SK-N-SH (cell line): ENCODE measurements at regions not wholly inside any gene's neighbourhood (a gene's known extent, or its start where the extent isn't known, plus 50 kb on each side); places are given as distances from the start of the nearest gene placed in this dataset.

Experiments used
- CTCF ChIA-PET: fragments of 300-600, 350-600 bp; formaldehyde crosslinking; extraction: SDS; loops from one replicate; lab custom pipeline; 2021; lab: Yijun Ruan, JAX
- POLR2A ChIA-PET: fragments of 350-600 bp; sonication (Branson Sonifier 250); formaldehyde crosslinking; extraction: SDS; loops from one replicate; lab custom pipeline; 2020; ENCODE audit warnings: antibody characterized with exemption, inconsistent platforms; lab: Yijun Ruan, JAX
- DNase-seq: peaks from one replicate; pipeline ENCODE4 v3.0.0; 2012
- H2AFZ ChIP-seq: fragments of 200-600 bp; sonication (generic); 2 replicates; pipeline ENCODE4 v1.8.1; 2016; ENCODE audit warnings: antibody characterized with exemption, mild to moderate bottlenecking, low read depth
- H3F3A ChIP-seq: fragments of 200-600 bp; sonication (generic); replicated peaks from 2 replicates; pipeline ENCODE3; 2016; ENCODE audit warnings: antibody characterized with exemption, mild to moderate bottlenecking; ENCODE audit not compliant: insufficient read depth
- H3K27ac ChIP-seq, 2 experiments: fragments of 200-500 bp in 1 of 2; fragments of 200-600 bp in 1 of 2; sonication (Bioruptor generic) in 1 of 2; sonication (generic), shearing (Covaris generic) in 1 of 2; 2 replicates each; pipeline versions ENCODE4 v1.5.1 to v1.6.1; 2014 to 2016; ENCODE audit warnings: low read depth in 2 of 2, inconsistent platforms in 1 of 2, low read length in 1 of 2, mild to moderate bottlenecking in 1 of 2, mixed read lengths in 1 of 2
- H3K27me3 ChIP-seq: fragments of 200-600 bp; sonication (generic), shearing (Covaris generic); 2 replicates; pipeline ENCODE4 v1.6.1; 2016; ENCODE audit warnings: mixed run types; ENCODE audit not compliant: insufficient read depth
- H3K36me3 ChIP-seq, 2 experiments: fragments of 200-500 bp in 1 of 2; fragments of 200-600 bp in 1 of 2; sonication (Bioruptor generic) in 1 of 2; sonication (generic) in 1 of 2; replicated peaks in 1 of 2; 2 replicates each; pipeline versions ENCODE3 to v1.5.1; 2014 to 2016; ENCODE audit warnings: low read length in 1 of 2, mild to moderate bottlenecking in 1 of 2; ENCODE audit not compliant: insufficient read depth in 2 of 2, control insufficient read depth in 1 of 2
- H3K4me1 ChIP-seq, 2 experiments: fragments of 200-500 bp in 1 of 2; fragments of 200-600 bp in 1 of 2; sonication (Bioruptor generic) in 1 of 2; sonication (generic), shearing (Covaris generic) in 1 of 2; 2 replicates each; pipeline versions ENCODE4 v1.5.1 to v1.6.1; 2014 to 2016; ENCODE audit warnings: low read depth in 1 of 2, low read length in 1 of 2, mixed run types in 1 of 2; ENCODE audit not compliant: insufficient read depth in 2 of 2, control insufficient read depth in 1 of 2
- H3K4me2 ChIP-seq: fragments of 200-600 bp; sonication (generic), shearing (Covaris generic); 2 replicates; pipeline ENCODE4 v1.6.1; 2017; ENCODE audit warnings: mixed run types
- H3K4me3 ChIP-seq, 2 experiments: fragments of 200-500 bp in 1 of 2; fragments of 200-600 bp in 1 of 2; sonication (Bioruptor generic) in 1 of 2; sonication (generic), shearing (Covaris generic) in 1 of 2; 2 replicates each; pipeline versions ENCODE4 v1.5.1 to v1.8.1; 2014 to 2016; ENCODE audit warnings: low read depth in 2 of 2, inconsistent platforms in 1 of 2, low read length in 1 of 2, mild to moderate bottlenecking in 1 of 2, mixed read lengths in 1 of 2, moderate library complexity in 1 of 2
- H3K79me2 ChIP-seq: fragments of 200-600 bp; sonication (generic); 2 replicates; pipeline ENCODE4 v1.8.1; 2017; ENCODE audit warnings: mild to moderate bottlenecking; ENCODE audit not compliant: insufficient read depth
- H3K9ac ChIP-seq: fragments of 200-600 bp; sonication (generic); 2 replicates; pipeline ENCODE4 v1.6.1; 2017; ENCODE audit warnings: mixed run types
- H3K9me2 ChIP-seq: fragments of 200-600 bp; sonication (generic); 2 replicates; pipeline ENCODE4 v1.6.1; 2017; ENCODE audit warnings: mixed run types
- H3K9me3 ChIP-seq: fragments of 200-600 bp; sonication (generic); 2 replicates; pipeline ENCODE4 v1.6.1; 2017; ENCODE audit warnings: mixed run types, mild to moderate bottlenecking, moderate library complexity
- H4K20me1 ChIP-seq: fragments of 200-600 bp; sonication (generic); 2 replicates; pipeline ENCODE4 v1.6.1; 2017; ENCODE audit warnings: mild to moderate bottlenecking, mixed run types; ENCODE audit not compliant: insufficient read depth
- CHD2 ChIP-seq: fragments of 150-350 bp; IDR thresholded peaks from 2 replicates; pipeline ENCODE4 v1.6.1; 2018; ENCODE audit warnings: low read length; ENCODE audit not compliant: partially characterized antibody
- CTCF ChIP-seq: fragments of 200-600 bp; sonication (generic); IDR thresholded peaks from 2 replicates; pipeline ENCODE4 v1.6.1; 2017; ENCODE audit warnings: antibody characterized with exemption, mild to moderate bottlenecking, moderate library complexity
- EZH2phosphoT487 ChIP-seq: fragments of 200-600 bp; sonication (generic); IDR thresholded peaks from 2 replicates; pipeline ENCODE4 v1.6.1; 2017; ENCODE audit warnings: low read depth, mixed run types, mild to moderate bottlenecking, antibody characterized with exemption, moderate library complexity, borderline replicate concordance
- GABPA ChIP-seq: IDR thresholded peaks from 2 replicates; pipeline ENCODE4 v1.4.0; 2012; ENCODE audit warnings: low read depth, mild to moderate bottlenecking
- GATA2 ChIP-seq: sonication (generic); formaldehyde crosslinking; IDR thresholded peaks from 2 replicates; pipeline ENCODE4 v1.5.0; 2020; ENCODE audit warnings: mild to moderate bottlenecking, missing genetic modification reagents
- NFIC ChIP-seq: IDR thresholded peaks from 2 replicates; pipeline ENCODE4 v1.4.0; 2012; ENCODE audit warnings: borderline replicate concordance
- NRF1 ChIP-seq: IDR thresholded peaks from 2 replicates; pipeline ENCODE4 v1.6.1; 2012; ENCODE audit warnings: low read depth, mild to moderate bottlenecking, low read length
- PBX3 ChIP-seq: IDR thresholded peaks from 2 replicates; pipeline ENCODE4; 2012
- POLR2AphosphoS5 ChIP-seq: IDR thresholded peaks from 2 replicates; pipeline ENCODE4 v1.6.1; 2012; ENCODE audit warnings: low read depth, low read length
- RAD21 ChIP-seq: IDR thresholded peaks from 2 replicates; pipeline ENCODE4 v1.6.1; 2012; ENCODE audit warnings: mild to moderate bottlenecking, low read length
- REST ChIP-seq: IDR thresholded peaks from 2 replicates; pipeline ENCODE4 v1.6.1; 2012; ENCODE audit warnings: mild to moderate bottlenecking, low read depth, low read length, moderate library complexity
- RFX5 ChIP-seq: IDR thresholded peaks from 2 replicates; pipeline ENCODE4 v1.6.1; 2012; ENCODE audit warnings: mild to moderate bottlenecking, improper control_type of control experiment, low read length
- SMC3 ChIP-seq: IDR thresholded peaks from 2 replicates; pipeline ENCODE4 v1.6.1; 2012; ENCODE audit warnings: low read depth, low read length, improper control_type of control experiment
- TEAD4 ChIP-seq: IDR thresholded peaks from 2 replicates; pipeline ENCODE4 v1.4.0; 2012; ENCODE audit warnings: mild to moderate bottlenecking, borderline replicate concordance; ENCODE audit not compliant: insufficient read depth
- USF1 ChIP-seq: IDR thresholded peaks from 2 replicates; pipeline ENCODE4 v1.4.0; 2012; ENCODE audit warnings: low read depth, borderline replicate concordance
- USF2 ChIP-seq: fragments of 150-350 bp; IDR thresholded peaks from 2 replicates; pipeline ENCODE4 v1.6.1; 2017; ENCODE audit warnings: antibody characterized with exemption, low read length, low read depth, borderline replicate concordance
- ZBTB33 ChIP-seq: IDR thresholded peaks from 2 replicates; pipeline ENCODE4 v1.4.0; 2012; ENCODE audit warnings: low read depth, borderline replicate concordance
- WGBS: methylation state at CpG from one replicate; pipeline ENCODE4 v1.1.6; 2017; ENCODE audit warnings: low lambda C conversion rate; 5-methylcytosine and 5-hydroxymethylcytosine counted together

- ChIA-PET CTCF (no interaction called here), POLR2A (no interaction called here)
- Histone ChIP-seq H3K4me2 (no peak overlapping the region), H4K20me1 (no peaks in the 10 kb centered on the region), H3F3A (no peaks in the 10 kb centered on the region), H3K9me2 (no peaks in the 10 kb centered on the region), H3K4me1 (no peaks in the 10 kb centered on the region), H3K4me3 (no peak overlapping the region), H3K27me3 (no peaks in the 10 kb centered on the region), H3K9ac (no peak overlapping the region), H3K36me3 (no peaks in the 10 kb centered on the region), H3K27ac (no peak overlapping the region), H3K79me2 (no peaks in the 10 kb centered on the region), H3K9me3 (no peaks in the 10 kb centered on the region), H2AFZ (no peak overlapping the region)
- WGBS, result 20% methylated on average over 5 of the region's 5 CpGs
- DNase-seq, result no peak
- TF ChIP-seq TEAD4 (no peak), NFIC (no peak), SMC3 (no peak), USF2 (no peak), EZH2phosphoT487 (no peak), POLR2AphosphoS5 (no peak), REST (no peak), GABPA (no peak), RFX5 (no peak), PBX3 (no peak), CTCF (no peak), USF1 (no peak), CHD2 (no peak), ZBTB33 (no peak), RAD21 (no peak), NRF1 (no peak), GATA2 (no peak)
These were observed 233.6 kb upstream of the ASIC2 start for GRCh38 chr17:33526717-33527116.
